ENCODE measurements at regions not wholly inside any gene's neighbourhood (a gene's known extent, or its start where the extent isn't known, plus 50 kb on each side); places are given as distances from the start of the nearest gene placed in this dataset.
A peak's percentile ranks its signal among the peaks of the same experiment; 100 is the strongest.
"Not testable (repeated sequence)": the region's sequence is repeated elsewhere in the genome, so short reads cannot be mapped to it uniquely, and the experiment has no call there.

DNA sequence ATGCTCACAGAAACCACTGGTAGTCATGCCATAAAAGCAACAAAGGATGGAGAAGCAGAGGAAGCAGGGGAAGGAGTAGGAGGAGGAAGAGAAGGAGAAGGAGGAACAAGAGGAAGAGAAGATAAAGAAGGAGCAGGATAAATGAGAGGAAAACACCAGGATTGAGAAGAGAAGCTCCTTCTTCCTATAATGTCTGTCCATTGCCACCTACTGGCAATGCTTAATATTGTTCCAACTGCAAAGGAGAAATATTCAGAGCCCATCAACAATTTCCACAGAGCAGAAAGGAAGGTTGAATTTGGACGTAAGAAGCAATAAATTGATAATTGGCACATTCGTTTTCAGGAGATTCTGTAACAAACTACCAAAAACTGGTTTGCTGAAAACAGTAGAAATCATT, 898.4 kb downstream of the SLC16A7 start:
- peak; percentile 7 for DNase-seq (ENCODE audit: low read depth)

DNA sequence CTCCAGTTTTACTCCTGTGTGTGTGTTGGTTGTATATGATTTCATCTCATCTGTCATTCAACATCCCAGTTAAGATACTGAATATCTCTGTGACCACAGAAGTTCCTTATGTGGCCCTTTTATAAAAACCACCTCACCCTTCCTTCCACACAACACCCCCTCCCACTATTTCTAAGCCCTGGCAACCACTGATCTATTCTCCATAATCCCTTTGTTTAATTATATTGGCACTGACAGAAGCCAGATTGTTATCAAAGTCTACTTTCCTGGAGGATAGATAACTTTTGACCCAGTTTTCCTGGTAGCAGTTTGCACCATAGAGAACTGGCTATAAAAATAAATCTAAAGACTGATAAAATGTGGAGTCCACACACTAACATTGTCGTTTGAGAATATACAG, 902.8 kb downstream of the SLC16A7 start:
- no peak for DNase-seq (ENCODE audit: low read depth)

DNA sequence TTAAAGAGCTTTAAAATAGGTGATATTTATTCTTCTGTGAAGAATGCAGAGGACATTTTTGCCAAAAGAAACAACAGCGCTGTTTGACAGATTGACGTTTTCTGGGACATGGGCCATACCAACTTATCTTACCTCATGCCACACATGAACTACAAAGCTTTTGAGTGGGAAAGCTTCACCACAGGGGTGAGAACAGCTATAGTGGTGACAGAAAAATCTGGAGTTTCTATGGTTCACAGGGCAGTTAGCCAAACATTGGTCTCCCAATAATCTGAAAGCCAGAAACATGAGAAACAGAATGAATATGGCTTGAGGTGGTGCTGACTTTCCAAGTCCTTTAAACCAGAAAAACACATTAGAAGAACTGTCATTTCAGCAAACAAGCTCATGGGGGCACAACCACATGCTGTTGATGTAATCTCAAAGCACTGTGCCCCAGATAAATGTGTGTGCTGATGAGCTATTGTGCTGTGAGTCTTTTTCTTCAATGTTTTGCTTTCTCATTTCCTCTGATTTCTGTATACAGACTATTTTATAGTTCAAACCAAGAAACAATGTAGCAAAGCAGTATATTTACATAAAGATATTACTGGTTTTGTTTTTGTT, 905.4 kb downstream of the SLC16A7 start:
- no peak for DNase-seq (ENCODE audit: low read depth)

DNA sequence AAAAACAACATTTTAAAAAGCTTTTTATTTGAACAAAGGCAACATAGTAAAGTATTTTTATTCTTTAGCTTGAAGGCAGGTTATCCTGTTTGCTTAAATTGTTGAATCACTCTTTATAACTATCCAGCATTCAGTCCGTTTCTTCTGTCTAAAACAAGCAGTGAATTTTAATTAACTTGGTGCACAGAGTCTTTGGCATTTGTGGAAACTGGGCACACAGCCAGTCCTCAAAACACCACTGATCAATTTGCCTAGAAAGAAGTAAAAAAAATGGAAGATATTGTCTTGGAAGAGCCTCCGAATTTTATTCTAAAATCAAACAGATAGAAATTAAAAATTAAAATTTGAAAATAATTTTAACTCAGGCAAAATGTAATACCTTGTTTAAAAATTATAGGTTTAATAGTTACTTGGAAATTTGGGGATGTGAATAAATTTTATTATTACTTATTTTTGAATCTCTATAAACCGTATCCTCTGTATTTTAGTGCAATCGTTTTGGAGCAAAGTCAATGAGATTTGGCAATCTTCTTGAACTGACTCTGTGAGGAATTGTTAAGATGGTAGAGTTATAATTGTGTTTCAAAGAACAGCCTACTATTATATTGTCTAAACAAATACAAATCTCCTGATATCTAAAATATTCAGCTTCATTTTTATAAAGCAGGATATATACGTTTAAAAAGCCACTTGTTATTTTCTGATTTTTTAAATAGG, 927.0 kb downstream of the SLC16A7 start:
- DNase-seq (ENCODE audit: low read depth) = no peak

DNA sequence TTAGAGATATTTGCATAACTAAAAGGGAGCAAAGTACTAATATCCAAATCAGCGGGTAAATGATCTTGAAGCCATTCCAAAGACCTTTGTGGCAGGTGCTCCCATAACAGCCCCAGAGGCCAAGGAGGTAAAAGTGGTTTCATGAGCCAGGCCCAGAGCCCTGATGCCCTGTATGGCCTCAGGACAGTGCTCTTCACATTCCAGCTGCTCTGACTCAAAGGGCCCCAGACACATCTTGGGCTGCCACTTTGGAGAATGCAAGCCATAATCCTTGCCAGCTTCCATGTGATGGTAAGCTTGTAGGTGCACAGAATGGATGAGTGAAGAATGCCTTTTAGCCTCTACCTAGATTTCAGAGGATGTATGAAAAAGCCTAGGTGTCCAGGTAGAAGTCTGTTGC, 933.4 kb downstream of the SLC16A7 start:
- no peak for DNase-seq (ENCODE audit: low read depth)

DNA sequence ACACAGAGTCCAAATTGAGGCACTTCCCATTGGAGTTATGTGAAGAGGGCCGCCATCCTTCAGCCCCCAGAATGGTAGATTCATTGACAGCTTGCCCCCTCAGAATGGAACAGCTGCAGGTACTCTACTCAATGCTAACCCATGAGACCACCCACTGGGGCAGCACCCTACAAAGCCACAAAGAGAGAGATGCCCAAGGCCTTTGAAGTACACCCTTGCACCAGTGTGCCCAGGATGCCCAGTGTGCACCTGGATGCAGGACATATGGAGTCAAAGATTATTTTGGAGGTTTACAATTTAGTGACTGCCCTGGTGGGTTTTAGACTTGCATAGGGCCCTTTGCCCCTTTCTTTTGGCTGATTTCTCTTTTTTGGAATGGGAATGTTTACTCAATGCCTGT, 933.9 kb downstream of the SLC16A7 start:
- no peak for DNase-seq (ENCODE audit: low read depth)

- no peak for DNase-seq (ENCODE audit: low read depth)
Observed at GRCh38 chr12:60535363-60535762, 939.5 kb downstream of the SLC16A7 start.

GRCh38 chr12:60539592-60539991, 943.8 kb downstream of the SLC16A7 start:
- no peak for DNase-seq (ENCODE audit: low read depth)

DNA sequence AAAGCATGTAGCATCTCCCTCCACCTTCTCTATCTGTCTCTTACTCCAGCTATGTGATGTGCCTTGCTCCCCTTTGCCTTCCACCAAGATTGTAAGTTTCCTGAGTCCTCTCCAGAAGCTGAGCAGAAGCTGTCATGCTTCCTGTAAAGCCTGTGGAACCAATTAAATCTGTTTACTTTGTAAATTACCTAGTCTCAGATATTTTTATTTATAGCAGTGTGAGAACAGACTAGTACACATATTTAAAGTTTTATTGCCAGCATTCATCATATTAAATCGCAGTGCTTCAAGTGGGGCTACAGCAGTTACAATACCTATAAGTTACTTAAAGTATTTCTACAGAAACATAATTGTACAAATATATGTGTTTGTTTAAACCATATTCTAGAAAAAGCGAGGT, 973.1 kb downstream of the SLC16A7 start:
- no peak for DNase-seq (ENCODE audit: low read depth)

DNA sequence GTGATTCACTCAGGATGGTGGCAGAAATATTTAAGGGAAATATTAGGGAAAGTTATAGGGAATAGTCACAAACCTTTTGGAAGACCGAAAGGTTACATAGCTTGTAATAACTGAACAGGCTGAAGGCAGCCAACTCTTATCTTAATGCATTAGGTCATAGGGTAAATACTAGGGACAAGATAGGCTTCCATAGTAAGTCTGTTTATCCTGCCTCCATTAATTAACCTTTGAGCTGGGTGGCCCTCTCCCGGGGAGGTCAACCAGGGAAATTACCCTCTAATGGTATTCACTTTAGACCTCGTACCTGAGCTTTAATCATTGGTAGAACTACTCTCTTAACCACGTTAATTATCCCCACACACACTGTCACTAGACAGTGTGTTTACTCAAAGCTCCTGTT, 981.8 kb downstream of the SLC16A7 start:
- no peak for DNase-seq (ENCODE audit: low read depth)

DNA sequence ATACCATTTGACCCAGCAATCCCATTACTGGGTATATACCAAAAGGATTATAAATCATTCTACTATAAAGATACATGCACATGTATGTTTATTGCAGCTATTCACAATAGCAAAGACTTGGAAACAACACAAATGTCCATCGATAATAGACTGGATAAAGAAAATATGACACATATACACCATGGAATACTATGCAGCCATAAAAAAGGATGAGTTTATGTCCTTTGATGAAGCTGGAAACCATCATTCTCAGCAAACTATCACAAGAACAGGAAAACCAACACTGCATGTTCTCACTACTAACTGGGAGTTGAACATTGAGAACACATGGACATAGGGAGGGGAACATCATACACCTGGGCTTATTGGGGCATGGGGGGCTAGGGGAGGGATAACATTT, 991.8 kb downstream of the SLC16A7 start:
- not testable (repeated sequence) for DNase-seq (ENCODE audit: low read depth)

DNA sequence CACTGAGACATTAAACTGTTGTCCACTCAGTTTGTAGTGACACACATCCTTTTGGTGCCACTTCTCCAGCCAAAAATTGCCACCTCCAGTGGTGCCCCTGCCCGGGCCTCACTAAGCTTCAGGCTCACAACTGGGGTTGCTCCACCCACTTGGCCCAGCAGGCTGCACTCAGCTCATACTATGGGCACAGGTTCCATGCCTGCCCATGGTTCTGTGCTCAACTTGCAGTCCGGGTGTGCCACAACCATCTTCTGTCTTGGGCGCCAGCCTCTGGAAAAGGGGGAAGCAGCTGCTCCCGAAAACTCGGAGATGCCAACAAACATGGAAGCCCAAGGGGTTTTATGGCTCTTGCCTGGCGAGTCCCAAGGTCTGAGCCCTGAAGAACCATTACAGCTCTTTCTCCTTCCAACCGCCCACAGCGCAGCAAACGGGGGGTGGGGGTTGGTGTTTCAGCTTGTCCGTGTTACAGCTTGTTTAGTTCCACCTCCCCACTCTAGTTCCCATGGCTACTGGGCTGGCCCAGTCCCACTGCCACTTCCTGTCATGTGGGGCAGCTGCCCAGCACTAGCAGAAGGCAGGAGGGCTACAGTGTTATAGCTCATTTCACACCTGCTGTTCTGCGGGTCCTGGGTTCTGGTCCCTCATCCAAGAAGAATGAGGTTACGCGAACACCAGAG, 998.3 kb downstream of the SLC16A7 start:
- DNase-seq (ENCODE audit: low read depth) = no peak

DNA sequence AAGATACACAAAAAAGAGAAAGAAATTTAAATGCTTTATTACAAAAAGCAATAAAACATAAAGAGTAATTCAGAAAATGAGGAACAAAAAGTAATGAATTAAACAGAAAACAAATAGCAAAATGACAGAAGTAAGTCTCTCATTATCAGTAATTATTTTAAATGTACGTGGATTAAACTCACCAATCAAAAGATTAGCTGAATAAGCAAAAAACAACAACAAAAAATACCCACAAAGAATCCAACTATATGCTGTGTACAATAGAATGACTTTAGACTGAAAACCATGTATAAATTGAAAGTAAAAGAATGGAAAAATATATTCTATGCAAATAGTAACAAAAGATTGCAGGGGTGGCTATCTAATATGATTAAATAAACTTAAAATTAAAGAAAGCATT, 1006.8 kb downstream of the SLC16A7 start:
- no peak for DNase-seq (ENCODE audit: low read depth)

- not testable (repeated sequence) for DNase-seq (ENCODE audit: low read depth)
Observed at GRCh38 chr12:60603475-60603874, 1007.6 kb downstream of the SLC16A7 start.

DNA sequence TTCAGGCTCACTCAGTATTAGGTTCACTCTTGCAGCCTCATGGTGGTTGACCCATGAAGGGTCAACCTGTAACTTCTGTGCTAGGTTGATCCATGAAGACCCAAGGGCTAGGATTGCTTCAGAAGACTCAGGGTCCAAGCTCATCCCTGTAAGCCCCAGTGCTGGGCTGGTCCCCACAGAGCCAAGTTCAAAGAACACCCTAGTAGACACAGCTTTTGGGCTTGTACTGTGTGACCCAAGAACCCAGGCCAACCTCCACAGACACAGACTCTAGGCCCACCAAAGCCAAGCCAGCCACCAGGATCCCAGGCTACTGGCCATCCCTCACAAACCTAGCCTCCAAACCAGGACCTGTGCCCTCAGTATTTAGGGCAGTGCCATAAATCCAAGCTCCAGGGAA, 1020.6 kb downstream of the SLC16A7 start:
- no peak for DNase-seq (ENCODE audit: low read depth)

- DNase-seq (ENCODE audit: low read depth) = no peak
Observed at GRCh38 chr12:60630796-60631195, 1035.0 kb downstream of the SLC16A7 start.

DNA sequence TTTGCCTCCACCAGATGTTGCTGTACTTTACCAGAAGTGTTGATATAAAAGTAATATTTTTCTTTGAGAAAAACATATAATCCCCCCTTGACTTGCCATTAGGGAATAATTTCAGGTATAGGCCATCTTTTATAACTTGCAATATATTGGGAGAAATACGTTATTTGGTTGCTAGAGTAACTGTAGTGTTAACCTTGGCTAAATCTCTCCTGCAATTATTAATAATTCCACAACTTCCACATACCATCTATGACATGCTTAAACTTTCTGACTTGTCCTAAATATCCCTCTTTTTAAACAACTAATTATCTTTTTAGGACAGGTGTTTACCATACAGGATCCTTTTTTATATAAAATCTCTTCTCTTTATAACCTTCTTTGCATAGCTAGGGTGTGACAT, 1048.2 kb downstream of the SLC16A7 start:
- no peak for DNase-seq (ENCODE audit: low read depth)

DNA sequence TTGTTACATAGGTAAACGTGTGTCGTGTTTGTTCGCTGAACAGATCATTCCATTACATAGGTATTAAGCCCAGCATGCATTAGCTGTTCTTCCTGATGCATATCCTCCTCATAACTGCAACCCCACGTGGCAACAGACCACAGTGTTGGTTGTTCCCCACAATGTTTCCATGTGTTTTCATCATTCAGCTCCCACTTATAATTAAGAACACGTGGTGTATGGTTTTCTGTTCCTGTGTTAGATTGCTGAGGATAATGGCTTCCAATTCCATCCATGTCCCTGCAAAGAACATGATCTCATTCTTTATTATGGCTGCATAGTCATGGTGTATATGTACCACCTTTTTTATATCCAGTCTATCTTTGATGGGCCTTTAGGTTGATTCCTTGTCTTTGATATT, 1071.1 kb downstream of the SLC16A7 start:
- no peak for DNase-seq (ENCODE audit: low read depth)

DNA sequence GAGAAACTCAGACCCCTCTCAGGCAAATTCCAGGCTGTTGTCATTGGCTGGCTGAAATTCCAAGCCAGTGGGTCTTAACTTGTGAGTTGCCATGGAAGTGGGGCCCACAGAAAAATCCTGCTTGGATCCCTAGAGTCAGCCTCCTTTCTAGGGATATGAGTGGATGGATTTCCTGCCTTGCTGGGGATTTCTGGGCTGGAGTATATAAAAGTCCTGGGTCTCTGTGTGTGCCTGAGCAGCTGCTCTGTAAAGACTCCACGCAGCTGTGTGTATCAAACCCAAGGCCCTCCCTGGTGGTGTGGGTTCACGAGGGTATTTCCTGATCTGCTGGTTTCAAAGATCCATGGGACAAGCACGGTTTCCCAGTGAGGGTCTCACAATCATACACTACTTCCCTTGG, 1077.1 kb downstream of the SLC16A7 start:
- no peak for DNase-seq (ENCODE audit: low read depth)

DNA sequence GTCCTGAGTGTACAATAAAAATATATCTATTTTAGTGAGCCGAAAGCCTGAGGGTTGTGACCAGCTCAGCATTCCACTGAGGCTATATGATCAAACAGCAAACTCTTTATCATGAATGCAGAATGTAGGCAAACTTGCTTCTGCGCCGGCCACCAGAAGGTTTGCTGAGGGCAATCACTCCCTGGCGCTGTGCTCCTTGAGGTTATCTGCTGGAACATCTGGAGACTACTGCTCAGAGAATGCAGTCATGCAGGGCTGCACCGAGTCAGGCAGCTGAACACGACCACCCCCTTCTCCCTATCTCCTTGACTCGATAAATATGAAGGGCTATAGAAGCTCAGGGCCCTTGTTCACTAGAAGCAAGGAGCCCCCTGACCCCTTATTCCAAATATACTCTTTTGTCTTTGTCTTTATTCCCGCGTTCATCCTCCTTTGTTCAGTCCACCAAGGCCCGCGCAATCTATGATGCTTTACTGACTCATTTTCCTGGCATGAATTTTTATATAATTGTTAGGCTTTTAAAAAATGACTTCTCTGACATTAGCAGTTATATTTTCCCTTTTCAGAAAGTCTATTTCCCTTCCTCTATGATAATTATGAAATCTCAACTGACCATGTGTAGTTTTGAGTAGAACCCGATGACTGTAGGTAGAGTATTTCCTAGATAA, 1089.3 kb downstream of the SLC16A7 start:
- no peak for DNase-seq (ENCODE audit: low read depth)

GRCh38 chr12:60689137-60689536, 1093.3 kb downstream of the SLC16A7 start:
- DNase-seq (ENCODE audit: low read depth) = no peak

DNA sequence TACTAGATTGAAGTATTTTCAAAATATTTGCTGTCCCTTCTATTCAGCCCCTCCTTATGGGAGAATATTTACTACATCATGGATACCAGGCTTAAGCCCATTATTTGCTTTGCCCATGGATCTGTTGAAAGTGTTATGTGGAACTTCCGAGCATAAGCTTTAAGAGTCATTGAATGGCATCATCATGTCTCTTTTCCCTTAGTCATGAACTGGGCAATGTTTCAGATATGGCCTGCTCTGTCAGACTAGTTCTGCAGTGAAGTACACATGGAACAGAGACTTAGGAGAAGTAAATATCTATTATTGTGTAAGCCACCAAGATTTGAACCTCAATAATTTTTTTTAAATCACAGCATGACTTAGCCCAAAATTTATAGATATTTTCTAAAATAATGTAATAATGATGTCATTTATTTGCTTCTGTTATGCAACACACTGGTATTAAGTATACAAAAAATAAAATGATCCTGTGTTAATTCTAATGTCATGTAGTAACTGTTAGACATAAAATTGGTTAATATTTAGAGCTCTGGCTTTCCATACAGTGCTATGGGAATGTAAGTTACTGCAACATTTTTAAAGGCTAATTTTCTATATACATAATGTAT, 1097.3 kb downstream of the SLC16A7 start:
- no peak for DNase-seq (ENCODE audit: low read depth)
